GM21825 (cell line): ENCODE measurements at regions not wholly inside any gene's neighbourhood (a gene's known extent, or its start where the extent isn't known, plus 50 kb on each side); places are given as distances from the start of the nearest gene placed in this dataset.
"Not testable (repeated sequence)": the region's sequence is repeated elsewhere in the genome, so short reads cannot be mapped to it uniquely, and the experiment has no call there.

ENCODE experiments used
- ATAC-seq: cut with Tn5 transposase; IDR thresholded peaks from one replicate; pipeline ENCODE4 v1.9.1; 2021; ENCODE audit warnings: mild to moderate bottlenecking, moderate library complexity; ENCODE audit not compliant: unreplicated experiment

DNA sequence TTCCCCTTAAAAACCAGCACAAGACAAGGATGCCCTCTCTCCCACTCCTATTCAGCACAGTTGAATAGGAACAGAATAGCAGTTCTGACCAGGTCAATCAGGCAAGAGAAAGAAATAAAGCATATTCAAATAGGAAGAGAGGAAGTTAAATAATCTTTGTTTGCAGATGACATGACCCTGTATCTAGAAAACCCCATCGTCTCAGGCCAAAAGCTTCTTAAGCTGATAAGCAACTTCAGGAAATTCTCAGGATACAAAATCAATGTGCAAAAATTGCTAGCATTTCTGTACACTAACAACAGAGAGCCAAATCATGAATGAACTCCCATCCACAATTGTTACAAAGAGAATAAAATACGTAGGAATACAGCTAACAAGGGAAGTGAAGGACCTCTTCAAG is 394.1 kb upstream of the NFIA start:
- not testable (repeated sequence) for ATAC-seq

DNA sequence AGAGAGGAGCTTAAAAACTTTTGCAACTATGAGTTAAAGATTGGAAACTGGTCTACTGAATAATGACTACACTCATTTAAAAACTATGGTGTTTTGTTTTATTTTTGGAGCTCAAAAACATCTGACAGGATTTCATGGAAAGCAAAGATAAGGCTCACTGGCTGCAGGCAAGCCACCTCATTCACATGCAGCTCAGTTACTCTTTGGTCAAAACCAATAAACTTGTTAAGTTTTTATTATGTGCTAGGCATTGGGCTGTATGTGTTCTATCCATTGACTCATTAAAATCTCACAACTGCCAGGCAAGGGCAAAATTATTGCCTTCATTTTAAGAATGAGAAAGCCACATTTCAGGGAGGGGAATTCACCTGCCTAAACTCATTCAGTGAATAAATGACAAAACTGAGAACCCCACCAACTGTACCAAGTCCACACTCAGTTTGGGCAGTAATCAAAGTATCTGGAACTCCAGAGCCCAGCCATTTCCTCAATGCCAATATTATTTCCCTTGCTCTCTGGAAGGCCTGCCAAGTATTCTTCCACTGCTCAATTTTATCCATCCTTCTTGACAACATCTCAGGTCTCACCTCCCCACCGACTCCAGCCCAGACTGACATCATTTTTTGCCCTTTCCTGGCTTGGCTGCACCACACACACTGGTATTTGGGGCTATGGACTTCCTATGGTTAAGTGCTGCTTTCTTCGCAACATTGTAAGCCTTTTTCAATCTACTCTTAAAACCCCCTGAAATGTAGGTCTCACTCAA is 401.1 kb upstream of the NFIA start:
- ATAC-seq, result no peak

DNA sequence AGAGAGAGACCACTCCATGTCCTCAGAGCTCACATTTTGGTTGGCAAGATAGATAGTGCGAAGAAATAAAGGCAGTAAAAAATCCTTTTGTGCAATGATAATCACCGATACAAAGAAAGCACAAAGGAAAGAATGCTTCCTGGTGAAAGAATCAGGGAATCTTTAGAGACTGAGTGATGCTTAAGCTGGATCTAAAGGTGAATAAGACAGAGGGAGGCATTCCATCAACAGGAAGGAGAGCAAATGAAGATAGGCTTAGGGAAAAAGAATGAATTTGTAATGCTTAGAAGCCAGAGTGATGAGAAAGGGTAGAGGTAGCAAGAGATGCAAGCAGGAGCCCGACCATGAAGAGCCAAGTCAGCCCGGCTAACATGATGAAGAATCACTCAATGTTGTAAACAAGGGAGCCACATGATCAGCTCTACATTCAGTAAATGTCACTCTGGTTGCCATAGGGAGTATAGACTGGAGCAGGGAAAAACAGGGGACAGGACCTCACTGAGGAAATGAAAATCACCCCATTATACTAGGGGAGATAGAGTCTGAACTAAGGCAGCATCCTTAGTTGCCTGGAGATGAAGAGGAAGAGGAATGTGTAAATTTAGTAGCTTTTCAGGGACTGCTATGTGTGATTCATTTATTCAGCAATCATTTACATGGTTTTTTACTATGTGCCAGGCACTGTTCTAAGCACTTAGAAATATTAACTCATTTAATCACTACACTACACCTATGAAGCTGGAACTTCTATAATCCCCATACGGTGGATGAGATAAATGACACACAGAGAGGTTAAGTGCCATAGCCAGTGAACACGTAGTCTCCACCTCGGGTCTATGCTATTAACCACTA is 402.6 kb upstream of the NFIA start:
- ATAC-seq, result no peak

DNA sequence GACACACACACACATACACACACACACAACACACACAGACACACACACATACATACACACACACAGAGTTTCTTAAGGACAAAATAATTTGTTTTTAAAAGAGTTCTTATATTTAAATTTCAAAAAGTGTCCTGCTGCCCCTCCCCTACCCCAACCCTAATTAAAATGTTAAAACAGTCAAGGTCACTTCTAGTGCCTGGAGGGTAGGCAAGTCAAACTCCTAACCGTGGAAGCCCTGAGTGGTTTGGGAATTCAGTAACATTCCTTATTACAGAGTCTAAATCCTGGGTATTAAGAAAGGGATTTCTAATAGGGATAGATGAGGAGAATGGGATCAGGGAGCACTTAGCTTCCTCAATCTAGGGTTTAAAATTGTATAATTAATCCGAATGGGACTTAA is 403.6 kb upstream of the NFIA start:
- ATAC-seq, result no peak

DNA sequence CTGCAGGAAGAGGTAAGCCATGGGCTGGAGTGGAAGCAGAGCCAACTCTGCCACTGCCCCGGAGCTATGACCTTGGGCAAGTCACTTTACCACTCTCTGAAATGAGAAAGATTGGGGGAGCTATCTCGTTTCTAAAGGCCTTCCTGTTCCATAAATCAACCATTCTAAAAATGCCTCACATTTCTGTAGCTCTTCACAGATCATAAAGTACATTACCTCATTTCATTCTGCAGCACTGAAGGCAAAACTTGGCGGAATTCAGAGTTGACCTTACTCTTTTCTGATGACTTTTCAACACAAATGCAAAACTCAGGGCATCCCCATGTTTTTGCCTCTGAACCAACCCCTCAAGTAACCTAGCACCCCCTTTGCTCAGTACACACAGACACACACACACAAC is 404.0 kb upstream of the NFIA start:
- ATAC-seq, result no peak

DNA sequence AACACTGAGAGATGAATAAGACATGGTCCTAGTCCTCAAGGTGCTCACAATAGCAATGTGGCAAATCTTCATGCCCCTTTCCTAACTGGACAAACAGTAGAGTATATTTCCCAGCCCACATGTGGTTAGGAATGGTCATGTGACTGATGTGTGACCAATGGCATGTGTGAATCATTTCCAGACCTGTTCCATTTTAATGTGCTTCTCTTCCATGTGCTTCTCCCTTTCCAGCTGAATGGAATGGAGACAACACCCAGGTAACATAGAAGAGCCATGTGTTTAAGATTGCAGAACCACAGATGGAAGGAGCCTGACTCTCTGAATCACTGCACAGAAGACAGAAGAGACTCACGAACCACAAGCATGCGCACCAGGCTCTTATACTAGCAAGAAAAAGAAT is 409.9 kb upstream of the NFIA start:
- no peak for ATAC-seq

DNA sequence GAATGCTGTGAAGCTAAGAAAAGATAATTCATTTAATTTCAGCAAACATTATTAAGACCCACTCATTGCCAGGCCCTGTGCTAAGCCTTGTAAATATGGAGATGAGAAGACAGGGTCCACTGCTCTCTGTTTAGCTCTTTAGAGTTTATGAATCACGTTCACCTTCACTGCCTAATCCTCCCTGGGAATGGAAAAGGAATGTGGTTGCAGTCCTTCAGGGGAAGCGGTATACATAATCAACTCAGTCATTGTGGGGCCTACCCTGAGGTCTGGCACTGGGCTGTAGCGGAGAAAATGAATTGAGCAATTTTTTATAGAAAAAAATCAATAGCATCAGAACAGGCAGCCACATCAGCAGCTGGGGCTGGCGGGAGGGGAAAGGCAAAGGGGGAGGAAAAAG is 412.1 kb upstream of the NFIA start:
- ATAC-seq, result no peak

DNA sequence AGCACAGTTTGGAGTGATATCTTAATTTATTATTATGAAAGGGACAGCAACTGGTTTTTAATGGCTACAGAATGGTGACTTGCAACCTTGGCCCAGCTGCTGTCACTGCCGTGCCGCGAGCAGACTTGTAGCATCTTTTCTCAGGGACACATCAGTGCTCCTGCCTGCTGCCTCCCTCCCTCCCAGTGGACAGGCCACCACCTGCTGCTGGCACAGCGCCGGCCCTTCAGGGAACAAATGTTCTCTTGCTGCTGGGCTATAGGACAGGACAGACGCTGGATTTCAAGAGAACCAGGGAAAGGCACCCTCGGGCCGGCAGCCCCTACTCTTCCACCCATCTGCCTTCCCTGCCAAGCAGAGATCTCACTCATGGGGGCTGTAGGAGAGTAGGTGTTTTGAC is 413.8 kb upstream of the NFIA start:
- no peak for ATAC-seq

DNA sequence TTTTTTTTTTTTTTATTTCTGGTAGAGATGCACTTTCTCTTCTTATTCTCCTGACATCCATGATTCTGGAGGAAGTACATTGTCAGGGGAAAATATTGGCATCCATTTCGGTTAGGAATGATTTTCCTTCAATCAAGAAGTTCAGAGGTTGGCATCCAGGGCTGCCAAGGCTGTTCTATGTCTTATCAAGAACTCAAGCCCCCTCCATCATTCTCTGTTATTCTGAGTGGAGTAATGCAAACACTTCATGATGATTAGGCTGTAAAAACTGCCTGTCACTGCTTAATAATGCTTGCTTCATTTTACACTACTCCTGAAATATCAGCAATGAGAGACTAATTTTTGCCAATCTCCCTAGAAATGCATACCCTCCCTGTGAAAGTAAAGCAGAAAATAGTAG is 417.1 kb upstream of the NFIA start:
- ATAC-seq, result no peak

DNA sequence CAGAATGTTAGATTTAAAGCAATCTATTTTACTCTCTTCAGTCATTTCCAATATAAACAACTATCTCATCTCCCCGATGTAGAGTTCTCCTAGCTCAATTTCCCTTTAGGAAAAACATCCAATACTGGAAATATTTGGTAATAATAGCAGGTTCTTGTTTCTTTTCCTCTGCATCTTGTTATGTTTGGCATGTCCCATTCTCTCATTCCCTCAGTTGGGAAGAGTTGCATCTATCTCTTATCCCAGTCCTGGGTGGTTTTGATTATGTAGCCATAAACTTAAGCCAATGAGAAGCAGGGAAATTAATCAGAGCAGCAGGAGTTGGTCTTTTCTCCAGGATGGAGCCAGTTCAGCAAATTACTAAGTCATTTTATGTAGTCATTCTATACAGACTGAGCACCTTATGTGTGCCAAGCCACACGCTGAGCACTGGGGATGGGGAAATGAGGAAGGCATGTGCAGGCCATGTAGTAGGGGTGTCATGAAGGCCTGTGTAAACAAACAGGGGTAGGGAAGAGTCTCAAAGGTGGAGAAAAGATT is 418.2 kb upstream of the NFIA start:
- no peak for ATAC-seq

DNA sequence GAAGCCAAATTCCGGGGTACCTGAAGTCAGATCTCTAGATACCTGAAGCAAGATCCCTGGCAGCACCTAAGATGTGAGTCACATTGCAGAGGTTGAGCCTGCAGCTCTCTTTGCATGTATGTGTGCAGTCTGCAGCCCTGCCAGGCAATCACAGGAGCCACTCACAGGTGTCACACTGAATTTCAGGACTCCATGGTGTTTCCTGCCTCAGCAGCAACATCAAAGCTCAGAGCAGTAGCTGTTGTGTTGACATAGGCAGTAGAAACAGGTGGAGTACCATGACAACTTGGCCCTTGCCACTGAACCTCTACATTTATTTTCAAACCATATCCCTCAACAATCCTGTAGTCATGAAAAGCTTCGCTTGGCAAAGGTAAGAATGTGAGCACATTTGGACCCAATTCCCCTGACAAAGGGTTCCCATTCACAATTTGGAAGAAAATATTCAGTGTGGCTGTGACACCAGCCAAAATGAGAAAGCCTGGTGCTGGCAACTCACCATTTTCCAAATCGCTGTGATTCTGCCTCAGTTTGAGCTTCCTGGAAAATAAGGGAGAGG is 419.8 kb upstream of the NFIA start:
- no peak for ATAC-seq

DNA sequence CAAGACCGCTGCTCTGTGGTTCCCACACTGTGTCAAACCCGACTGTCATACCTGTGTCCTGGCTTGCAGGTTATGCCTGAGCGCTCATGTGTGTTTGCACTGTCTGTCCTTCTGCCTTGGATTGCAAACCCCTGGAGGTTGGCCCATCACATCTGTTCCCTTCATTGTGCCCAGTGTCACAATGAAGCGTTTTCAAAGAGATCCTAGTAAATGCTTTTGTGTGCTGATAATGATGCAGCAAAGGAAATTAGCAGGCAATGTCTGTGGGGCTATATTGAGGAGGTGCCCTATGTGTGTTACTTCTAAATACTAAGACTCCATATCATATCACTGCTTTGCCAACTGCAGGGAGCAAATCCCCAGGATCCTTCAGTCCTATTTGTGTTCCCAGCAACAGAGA is 424.4 kb upstream of the NFIA start:
- ATAC-seq, result no peak

DNA sequence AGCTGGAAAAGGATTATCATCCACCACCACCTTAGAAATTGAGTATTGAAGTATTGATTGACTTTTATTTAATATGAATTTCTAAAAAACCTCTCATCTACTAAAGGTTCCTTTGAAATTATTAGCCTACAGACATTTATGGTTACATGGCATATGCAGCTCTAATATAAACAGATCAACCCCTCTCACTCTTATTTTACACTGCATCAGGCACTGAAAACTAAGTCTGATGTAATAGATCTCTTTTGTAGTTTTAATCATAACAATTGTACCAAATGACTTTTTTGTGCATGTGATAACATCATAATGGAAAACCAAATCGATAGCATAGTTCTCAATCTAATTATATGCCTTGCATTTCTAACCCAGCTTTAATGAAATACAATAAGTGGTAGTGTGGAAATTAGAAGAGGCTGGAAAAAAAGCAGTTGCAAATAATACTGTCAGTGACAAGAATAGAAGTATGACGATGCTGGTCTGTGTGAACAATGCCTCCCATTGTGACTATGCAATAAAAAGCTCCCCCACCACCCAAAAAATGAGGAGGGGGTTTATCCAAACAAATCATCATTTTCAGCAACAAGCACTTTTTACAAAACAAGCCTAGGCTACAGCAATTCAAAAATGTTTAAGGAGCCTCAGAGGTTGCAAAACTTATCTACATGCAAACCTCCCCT is 426.5 kb upstream of the NFIA start:
- ATAC-seq, result no peak

DNA sequence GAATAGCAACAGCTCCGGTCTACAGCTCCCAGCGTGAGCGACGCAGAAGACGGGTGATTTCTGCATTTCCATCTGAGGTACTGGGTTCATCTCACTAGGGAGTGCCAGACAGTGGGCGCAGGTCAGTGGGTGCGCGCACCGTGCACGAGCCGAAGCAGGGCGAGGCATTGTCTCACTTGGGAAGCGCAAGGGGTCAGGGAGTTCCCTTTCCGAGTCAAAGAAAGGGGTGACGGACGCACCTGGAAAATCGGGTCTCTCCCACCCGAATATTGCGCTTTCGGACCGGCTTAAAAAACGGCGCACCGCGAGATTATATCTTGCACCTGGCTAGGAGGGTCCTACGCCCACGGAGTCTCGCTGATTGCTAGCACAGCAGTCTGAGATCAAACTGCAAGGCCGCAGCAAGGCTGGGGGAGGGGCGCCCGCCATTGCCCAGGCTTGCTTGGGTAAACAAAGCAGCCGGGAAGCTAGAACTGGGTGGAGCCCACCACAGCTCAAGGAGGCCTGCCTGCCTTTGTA is 442.3 kb upstream of the NFIA start:
- ATAC-seq, result not testable (repeated sequence)

DNA sequence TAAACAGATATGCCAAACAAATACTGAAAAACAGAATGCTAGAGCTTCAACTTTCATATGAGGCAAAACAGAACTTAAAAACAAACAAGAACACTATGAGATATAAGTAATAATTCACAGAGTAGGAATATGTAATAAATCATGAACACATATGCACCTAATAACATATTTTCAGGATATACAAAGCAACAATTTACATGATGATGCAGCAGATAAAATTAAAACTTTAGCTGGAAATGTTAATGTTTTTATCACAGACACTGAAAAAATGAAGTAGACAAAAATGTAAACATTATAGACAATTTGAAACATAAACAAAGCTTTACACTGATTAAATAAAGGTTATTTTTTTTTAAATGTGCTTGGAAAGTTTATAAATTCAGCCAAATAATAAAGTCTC is 443.1 kb upstream of the NFIA start:
- ATAC-seq, result no peak

DNA sequence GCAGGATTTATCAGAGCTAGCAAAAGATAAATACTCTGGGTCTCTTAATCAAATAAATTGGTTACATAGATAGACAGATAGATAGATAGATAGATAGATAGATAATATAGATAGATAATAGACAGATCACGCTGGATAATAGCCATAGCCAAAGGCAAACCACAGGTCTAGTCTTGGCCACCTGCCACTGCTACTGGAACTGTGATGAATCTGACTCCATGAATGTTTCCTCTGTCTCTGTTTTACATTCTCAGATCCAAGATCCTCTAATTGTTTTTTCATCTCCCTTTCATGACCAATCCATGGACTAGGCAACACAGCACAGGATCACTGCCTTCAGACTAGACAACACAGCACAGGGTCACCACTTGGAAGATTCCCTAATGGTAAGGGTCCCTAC is 444.7 kb upstream of the NFIA start:
- no peak for ATAC-seq

DNA sequence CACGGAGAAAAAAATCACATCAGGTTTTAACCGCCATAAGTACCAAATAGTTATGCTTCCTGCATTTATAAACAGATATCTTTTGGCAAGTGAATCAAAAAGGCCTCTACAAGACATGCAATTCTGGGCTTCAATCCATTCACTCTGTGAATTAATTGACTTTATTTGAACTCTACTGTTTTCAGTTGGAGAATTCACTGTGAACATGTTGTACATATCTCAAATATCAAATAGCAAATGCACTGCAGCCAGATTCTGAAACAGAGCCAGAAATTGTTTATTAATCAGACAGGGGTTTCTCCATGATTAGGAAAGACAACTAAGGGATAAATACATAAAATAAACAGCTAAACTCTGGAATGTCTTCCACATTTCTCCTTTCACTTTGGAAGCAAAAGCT is 445.4 kb upstream of the NFIA start:
- ATAC-seq, result no peak

DNA sequence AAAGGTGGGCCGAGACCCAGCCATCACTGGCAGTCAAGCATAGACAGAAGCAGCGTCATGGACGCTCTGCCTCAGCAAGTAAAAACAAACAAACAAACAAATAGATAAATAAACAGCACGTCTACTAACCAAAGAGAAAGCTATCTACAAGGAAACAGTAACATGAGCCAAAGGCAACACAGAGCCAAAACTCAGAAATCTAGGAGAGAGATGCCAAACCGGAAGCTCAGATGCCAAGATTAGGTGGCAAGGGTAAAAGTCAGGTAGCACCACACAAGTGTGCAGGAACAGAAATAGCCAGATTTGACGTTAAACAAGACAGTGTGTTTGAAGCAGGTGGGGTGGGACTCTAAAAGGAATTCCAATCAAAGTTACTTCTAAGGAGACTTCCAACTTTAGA is 448.3 kb upstream of the NFIA start:
- no peak for ATAC-seq

DNA sequence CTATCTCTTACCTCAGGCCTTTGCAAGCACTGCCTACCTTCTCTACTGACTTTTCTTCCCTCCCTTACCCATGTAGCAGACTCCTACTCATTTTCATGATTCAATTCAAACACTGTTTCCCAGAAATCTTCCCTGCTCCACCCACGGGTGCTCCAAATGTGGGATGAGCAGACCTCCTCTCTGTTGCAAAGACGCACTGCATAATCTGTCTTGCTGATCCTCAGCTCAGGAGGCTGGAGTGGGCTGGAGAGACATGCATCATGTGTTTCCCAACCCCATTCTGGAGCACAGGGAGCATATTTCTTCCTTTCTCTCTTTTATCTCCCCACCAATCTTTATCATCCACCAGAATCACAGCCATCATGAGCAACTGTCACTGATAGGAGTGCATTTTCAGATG is 459.9 kb upstream of the NFIA start:
- no peak for ATAC-seq

DNA sequence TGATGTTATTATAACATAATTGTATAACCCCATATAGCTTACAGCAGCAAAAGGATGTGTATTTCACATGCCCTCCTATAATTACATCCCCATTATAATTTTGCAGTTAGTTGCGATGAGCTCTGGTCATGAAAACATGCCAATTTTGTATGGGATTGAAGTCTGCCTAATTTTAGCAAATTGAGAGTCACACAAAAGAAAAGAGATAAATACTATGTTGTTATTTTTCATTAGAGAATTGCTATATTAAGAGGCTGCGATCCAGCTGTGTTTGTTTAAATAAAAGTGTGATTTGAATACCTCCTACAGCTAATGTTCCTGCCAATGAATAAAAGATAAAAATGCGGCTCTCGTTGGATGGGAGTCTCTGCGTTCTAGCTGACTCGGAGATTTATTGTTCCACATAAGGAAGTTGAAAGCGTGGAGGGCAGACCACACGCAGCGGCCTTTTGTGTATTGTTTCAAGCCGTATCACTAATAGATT is 461.0 kb upstream of the NFIA start:
- no peak for ATAC-seq

DNA sequence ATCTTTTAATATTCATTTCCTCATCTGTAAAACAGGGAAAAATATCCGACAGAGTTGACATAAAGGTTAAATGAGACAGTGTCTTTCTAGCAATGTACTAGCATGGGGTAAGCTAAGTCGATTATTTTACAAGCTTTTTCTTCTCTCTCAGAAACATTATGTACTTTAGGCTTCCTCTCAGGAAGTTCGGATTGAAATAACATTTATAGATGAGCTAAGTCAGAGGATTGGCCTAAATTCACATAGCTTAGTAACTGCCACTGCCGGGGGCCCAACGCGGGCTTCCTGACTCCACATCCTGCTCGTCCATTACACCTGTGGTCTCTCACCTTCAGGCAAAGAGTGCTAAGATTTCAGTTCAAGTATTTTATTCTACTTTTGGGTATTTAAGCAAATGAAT is 462.3 kb upstream of the NFIA start:
- no peak for ATAC-seq
